ENCODE measurements at regions not wholly inside any gene's neighbourhood (a gene's known extent, or its start where the extent isn't known, plus 50 kb on each side); places are given as distances from the start of the nearest gene placed in this dataset.

GRCh38 chr18:73939391-73939790 lies 208.2 kb downstream of the FBXO15 start:
- TF ChIP-seq POLR2AphosphoS5 (IDR thresholded peaks at IDR 0.05) (no peak), CTCF (IDR thresholded peaks at IDR 0.05) (no peak), POLR2A (IDR thresholded peaks at IDR 0.05) (no peak)
